CD4-positive, alpha-beta T cell treated with Interleukin-4 for 1 hour (primary cell): ENCODE measurements at regions not wholly inside any gene's neighbourhood (a gene's known extent, or its start where the extent isn't known, plus 50 kb on each side); places are given as distances from the start of the nearest gene placed in this dataset.
"Not testable (repeated sequence)": the region's sequence is repeated elsewhere in the genome, so short reads cannot be mapped to it uniquely, and the experiment has no call there.

ENCODE experiments used
- DNase-seq, 2 donors: peaks; one replicate each; pipeline ENCODE4 v3.0.0-alpha.2; 2020 to 2022

DNA sequence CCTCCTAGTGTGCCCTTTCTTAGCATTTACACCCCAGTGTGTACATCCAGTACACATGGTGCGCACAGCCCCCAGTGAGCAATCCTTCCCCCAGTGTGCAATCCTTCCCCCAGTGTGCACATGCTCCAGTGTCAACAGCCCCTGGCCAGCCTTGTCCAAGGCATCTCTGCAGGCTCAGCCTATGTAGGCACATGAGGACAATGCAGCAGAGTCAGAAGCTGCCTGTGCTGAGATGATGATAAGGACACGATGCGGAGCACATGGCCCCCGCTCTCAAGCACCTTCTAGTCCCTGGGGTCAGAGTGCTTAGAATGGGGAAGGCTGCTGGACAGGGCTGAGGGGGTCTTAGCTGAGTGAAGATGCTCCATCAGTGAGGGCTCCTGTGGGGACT, 69.8 kb downstream of the GADD45G start:
- no peak for DNase-seq

GRCh38 chr9:89675058-89675742, 70.4 kb downstream of the GADD45G start:
- DNase-seq: no peak

GRCh38 chr9:89676281-89676680, 71.5 kb downstream of the GADD45G start:
- DNase-seq: no peak

DNA sequence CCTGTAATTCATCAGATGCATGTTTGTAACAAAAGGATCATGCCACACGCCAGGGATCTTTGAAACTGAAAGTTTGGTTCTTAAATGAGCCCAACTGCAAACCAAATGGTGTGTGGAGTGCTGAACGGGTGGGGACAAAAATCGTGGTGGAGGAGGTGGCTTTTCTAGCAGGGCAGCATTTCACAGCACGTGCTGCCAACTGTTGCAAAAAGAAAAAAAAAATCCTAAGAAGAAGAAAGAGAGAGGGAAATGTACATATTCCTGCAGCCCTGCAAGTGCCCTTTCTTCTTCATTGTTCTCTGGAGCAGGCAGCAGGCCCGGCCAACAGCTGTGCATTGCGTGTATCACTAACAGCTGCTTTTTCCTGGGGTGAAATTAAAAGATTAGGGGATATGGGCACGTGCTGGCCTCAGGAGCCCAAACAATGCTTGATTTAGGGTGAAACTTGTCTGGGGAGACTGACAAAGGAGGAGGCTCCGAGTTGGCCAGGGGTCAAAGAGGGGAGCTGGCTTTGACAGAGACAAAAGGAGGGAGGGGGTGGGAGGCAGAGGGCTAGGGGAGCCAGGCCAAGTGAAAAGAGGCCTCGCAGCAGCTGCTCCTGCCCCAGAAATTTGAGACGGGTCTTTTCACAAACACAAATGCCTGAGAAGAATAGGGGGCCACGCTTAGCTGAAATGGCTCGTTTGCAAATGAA, 73.0 kb downstream of the GADD45G start:
- DNase-seq: no peak

DNA sequence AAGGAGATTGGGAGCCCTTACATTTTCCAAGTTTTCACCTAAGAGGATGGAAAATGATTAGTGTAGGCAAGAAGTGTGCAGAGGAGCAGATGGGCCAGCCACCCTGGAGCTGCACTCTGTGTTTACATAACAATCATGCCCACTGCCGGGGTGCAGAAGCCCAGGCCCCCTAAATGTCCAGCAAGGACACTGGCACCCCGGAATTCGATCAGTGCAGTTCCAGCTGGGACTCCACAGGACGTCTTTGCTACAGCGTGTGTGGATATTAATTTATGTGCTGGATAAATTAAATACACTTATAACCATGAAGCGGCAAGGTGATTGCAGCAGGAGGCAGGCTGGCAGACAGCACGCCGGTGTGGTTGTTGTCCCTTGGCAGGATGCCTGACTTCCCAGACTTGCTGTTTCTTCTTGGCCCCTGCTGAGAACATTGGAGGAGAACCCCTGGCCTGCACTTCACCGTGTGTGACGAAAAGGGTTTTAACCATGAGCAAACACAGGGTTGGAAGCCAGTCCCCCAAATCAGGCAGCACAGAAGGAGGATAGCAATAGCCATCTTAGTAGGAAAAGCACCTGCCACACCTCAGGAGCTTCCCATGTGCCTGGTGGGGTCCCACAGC, 73.7 kb downstream of the GADD45G start:
- DNase-seq: no peak

DNA sequence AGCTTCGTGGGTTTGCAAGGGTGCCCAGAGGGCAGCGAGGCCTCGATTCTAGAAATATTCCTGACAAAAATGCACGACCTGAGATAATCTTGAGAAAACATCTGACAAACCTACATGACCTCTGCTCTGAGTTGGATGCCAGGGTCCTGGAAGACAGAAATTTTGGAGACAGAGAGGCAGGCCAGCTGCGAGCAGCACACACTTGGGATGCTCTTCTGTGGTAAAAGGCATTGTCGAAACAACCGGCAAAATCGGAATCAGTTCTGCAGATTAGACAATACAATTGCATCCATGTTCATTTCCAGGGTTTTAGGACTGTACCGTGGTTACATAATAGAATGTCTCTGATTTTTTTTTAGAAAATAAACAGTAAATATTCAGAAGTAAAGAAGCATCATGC, 74.2 kb downstream of the GADD45G start:
- no peak for DNase-seq

DNA sequence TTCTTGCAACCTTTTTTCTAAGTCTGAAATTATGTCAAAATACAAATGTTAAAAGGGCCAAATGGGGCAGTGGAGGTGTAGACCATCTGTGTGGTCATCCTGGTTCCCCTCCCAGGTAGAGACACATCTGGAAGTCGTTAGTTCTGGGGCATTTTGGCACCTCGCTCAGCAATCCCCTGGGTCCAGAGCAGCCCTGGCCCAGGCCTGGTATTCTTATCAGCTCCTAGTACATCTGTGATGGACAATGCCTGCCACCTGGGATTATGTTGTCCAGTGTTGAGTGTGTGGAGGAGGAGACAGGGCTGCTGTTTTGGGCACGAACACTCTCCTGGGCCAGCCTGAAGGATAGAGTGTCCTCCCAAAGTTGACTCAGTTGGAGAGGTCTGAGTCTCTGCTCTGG, 74.8 kb downstream of the GADD45G start:
- DNase-seq: no peak

DNA sequence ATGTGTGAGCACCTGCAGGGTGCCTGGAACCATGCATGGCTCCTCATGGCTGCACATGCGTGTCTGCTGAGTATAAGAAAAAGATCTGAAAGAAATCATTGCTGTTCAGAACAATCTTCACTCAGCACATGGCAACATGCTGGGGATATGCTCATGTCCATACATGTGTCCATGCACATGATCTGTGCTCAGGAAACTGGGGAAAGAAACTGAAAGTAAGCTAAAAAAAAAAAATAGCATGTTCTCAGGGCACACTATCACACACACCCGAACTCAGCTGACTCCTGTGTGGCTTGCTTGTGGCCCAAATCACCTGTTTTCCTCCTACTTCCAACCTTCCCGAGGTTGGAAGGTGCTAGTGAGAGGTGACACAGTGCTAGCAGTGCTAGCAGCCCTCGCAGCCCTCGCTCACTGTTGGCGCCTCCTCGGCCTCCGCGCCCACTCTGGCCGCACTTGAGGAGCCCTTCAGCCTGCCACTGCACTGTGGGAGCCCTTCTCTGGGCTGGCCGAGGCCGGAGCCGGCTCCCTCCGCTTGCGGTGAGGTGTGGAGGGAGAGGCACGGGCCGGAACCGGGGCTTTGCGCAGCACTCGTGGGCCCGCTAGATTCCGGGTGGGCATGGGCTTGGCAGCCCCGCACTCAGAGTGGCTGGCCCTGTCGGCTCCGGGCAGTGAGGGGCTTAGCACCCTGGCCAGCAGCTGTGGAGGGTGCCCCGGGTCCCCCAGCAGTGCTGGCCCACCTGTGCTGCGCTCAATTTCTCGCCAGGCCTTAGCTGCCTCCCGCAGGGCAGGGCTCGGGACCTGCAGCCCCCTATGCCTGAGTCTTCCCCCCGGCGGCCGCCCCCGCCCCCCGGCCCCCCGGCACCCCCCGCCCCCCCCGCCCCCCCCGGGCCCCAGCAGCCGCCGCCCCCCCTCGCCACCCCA, 76.0 kb downstream of the GADD45G start:
- no peak for DNase-seq

DNA sequence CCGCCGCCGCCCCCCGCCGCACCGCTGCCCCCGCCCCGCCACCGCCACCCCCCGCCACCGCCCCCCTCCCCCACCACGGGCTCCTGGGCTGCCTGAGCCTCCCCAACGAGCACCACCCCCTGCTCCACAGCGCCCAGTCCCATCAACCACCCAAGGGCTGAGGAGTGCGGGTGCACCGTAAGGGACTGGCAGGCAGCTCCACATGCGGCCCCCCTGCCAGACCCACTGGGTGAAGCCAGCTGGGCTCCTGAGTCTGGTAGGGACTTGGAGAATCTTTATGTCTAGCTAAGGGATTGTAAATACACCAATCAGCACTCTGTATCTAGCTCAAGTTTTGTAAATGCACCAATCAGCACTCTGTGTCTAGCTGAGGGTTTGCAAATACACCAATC, 76.7 kb downstream of the GADD45G start:
- not testable (repeated sequence) for DNase-seq

DNA sequence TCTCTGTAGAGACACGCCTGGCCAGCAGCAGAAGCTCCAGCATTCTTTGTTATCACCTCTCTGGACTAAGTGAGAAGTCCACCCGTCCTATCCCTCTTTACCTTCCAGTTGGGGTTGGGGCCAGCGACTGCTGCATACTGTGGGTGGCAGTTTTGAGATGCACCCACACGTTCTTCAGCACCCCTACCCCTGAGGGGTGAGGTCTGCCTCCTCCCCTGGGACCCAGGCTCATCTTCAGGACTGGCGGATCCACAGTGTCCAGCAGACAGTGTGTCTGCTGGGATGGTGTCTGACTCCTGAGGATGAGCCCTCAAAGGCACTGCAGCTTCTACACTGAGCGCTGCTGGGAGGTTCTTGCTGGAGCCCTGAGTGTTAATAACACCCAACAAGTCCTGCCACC, 78.8 kb downstream of the GADD45G start:
- DNase-seq: no peak

DNA sequence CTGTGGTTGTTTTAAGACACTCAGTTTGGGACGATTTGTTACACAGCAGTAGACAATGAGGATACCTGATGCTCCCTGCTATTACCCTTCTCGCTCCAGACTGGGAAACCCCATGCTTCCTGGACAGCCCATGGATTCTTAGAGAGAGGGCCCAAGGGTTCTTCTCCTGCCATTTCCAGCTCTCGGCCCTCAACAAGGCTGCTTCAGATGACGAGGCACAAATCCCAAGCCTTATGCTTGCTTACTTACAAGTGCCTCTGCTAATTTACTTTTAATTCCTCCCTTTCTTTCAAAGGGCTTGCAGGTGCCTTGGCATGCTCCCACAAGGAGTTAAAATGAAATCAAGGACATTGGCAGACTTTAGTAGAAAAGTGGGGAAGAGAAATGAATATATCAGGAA, 79.4 kb downstream of the GADD45G start:
- DNase-seq: no peak

GRCh38 chr9:89684912-89685636, 80.3 kb downstream of the GADD45G start:
- DNase-seq: no peak

DNA sequence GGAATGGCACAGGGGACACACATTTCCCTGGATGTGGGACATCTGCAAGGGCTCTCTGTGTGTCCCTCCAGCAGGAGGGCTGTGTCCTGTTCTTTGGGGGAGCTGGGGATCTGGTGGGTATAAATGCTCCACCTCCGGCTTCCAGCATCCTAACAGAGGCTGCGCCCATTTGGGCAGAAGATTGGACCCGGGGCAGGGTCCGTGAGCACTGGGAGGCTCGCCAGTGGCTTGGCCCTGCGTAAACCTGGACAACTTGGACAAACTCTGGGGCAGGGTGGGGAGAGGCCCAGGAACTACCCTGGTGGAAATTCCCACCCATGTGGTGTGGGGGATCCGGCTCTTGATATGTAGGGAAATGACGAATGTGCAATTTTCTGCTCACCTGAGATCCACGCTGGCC, 80.9 kb downstream of the GADD45G start:
- no peak for DNase-seq

- DNase-seq: no peak
Measured at GRCh38 chr9:89686126-89686525, 81.3 kb downstream of the GADD45G start.

GRCh38 chr9:89686621-89687020, 81.8 kb downstream of the GADD45G start:
- DNase-seq: no peak

DNA sequence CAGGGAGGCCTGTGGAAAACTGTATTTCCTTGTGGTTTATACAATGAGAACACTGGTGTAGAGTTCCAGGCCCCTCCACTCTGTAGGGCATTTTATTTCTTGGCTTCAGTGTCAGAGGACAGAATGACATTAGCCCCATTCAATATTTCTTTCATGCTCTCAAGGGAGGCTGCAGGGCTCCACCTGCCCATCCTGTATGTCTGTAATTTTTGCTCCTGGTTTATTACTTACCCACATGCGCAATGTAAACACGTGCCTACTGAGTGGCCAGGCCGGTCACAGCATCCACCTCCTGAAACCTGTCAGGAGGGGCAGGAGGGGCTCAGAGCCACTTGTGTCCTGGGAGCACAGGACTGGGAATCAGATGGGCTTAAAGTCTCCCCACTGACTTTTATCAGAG, 82.4 kb downstream of the GADD45G start:
- DNase-seq: no peak

GRCh38 chr9:89687848-89688247, 83.0 kb downstream of the GADD45G start:
- DNase-seq: no peak

DNA sequence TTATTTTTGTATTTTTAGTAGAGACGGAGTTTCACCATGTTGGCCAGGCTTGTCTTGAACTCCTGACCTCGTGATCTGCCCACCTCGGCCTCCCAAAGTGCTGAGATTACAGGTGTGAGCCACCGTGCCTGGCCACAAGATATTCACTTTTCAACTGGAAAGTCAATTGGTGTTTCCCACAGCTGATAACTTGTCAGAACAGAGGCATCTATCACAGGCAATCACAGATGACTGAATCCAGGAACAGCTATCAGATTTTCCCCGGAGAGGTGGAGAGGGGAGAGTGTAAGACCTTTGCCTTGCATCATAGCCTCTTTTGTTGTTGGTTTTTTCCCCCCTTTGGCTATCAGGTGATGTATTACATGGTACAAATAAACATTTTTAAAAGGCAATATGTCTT, 84.5 kb downstream of the GADD45G start:
- DNase-seq: not testable (repeated sequence)

DNA sequence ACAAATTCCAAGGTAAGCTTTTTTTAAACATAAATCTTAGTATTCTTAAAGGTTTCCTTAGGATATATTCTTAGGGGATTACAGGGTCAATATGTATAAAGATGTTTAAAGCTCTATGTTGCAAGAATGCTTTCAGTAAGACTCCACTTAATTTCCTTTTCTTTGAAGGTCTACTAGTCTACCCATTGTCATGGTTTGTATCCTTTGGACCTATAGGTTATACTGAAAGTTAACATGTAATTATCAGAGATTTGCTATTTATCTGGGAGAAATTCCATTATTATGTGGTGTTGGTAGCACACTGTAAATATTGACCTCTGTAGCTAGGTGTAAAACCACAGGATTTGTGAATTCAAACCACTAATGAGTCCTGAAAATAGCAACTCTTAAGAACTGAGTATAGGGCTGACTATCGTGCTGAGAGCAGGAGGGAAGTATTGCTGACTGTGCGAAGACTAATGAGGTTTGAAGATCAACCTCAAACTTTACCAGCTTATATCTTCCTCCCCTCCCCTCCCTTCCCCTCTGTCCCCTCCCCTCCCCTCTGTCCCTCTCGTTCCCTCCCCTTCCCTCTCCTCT, 85.6 kb downstream of the GADD45G start:
- DNase-seq: peak in 1 of 2 donors; percentile 14

- no peak for DNase-seq
Measured at GRCh38 chr9:89695441-89695891, 90.7 kb downstream of the GADD45G start.

GRCh38 chr9:89695979-89696378, 91.2 kb downstream of the GADD45G start:
- DNase-seq: not testable (repeated sequence)

DNA sequence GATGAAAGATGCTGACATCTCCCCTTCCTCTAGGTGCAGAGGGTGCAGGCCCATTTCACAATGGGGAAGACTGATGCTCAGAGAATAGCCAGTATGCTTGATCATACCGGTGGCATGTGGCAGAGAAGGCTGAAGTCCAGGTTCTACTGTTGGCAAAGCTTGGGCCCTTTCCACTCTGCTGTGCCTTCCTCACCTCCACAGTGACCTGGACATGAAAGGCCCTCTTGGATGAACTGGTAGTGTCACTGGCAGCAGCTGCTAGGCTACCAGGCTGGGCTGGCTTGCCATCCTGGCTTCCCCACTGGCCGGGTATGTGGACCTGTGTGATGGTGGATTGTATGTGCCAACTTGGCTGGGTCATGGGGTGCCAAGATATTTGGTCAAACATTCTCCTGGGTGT, 92.0 kb downstream of the GADD45G start:
- no peak for DNase-seq
